GM12892 (cell line): ENCODE measurements at regions not wholly inside any gene's neighbourhood (a gene's known extent, or its start where the extent isn't known, plus 50 kb on each side); places are given as distances from the start of the nearest gene placed in this dataset.

Source experiments
- POLR2A ChIP-seq: IDR thresholded peaks from 2 replicates; pipeline ENCODE4 v1.6.1; 2011; ENCODE audit warnings: low read depth, low read length, control low read depth
- POLR2AphosphoS5 ChIP-seq: IDR thresholded peaks from 2 replicates; pipeline ENCODE4 v1.6.1; 2011; ENCODE audit warnings: low read depth, low read length, control low read depth

DNA sequence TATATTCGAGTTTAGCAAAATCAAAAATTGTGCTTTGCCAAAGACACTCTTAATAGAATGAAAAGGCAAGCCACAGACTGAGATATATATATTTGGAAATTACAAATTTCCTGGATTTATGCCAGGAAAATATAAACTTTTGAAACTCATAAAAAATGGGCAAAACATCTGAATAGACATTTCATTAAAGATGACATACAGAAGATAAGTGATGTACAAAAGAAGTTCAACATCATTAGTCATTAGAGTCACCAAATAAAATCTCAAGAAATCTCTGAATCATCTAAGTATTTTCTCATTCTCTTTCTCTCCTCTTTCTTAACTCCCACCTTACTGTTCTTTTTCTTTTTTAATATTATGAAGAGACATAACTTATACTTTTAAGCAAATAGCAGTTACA lies 921.1 kb downstream of the DSC3 start:
- TF ChIP-seq POLR2A (no peak), POLR2AphosphoS5 (no peak)
